ENCODE measurements at regions not wholly inside any gene's neighbourhood (a gene's known extent, or its start where the extent isn't known, plus 50 kb on each side); places are given as distances from the start of the nearest gene placed in this dataset.

DNA sequence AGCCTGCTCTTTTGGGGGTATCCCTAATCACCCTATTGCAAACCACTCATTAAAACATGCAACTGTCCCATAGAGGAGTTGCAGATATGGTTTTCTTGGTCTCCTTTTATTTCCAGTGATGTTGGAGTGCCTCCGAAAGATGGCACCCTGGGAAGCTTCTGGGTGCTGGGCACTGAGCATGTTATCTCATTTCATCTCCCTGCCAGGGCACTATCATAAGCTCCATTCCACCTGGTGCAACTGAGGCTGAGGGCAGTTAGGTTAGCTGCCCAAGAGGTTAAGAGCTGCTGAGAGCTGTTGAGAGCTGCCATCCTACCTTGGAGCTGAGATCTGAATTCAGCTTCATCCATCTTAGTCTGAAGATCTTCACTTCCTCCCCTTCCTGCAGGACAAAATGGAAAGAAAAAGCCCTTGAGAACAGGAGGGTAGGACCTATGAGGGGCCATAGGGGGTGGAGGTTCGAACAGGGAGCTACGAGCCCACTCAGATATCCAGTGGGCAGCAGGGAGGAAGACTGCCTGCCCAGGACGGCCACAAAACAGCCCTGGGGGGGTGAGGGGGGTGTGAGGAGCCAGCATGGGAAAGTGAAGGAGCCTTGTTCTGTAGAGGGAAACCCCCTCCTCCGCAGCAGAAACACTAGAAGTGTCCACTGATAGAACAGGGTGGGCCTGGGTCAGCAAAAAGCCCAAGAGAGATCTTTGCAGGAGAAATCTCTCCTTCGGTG lies 202.5 kb downstream of the ZFP36L2 start:
- Histone ChIP-seq H3K27ac (no peak overlapping the region), H3K4me1 (no peaks in the 10 kb centered on the region), H3K36me3 (ENCODE audit: control insufficient read depth, insufficient read depth, low read length) (no peaks in the 10 kb centered on the region), H3K9ac (no peak overlapping the region), H2AFZ (no peak overlapping the region), H3K27me3 (ENCODE audit: control insufficient read depth, insufficient read depth, low read length) (no peaks in the 10 kb centered on the region), H3K79me2 (no peaks in the 10 kb centered on the region), H3K9me3 (ENCODE audit: control insufficient read depth, low read length) (no peaks in the 10 kb centered on the region), H3K4me3 (ENCODE audit: low read depth, low read length) (no peak overlapping the region), H3K4me2 (ENCODE audit: low read length) (no peak overlapping the region)
- TF ChIP-seq, protein P1, sequence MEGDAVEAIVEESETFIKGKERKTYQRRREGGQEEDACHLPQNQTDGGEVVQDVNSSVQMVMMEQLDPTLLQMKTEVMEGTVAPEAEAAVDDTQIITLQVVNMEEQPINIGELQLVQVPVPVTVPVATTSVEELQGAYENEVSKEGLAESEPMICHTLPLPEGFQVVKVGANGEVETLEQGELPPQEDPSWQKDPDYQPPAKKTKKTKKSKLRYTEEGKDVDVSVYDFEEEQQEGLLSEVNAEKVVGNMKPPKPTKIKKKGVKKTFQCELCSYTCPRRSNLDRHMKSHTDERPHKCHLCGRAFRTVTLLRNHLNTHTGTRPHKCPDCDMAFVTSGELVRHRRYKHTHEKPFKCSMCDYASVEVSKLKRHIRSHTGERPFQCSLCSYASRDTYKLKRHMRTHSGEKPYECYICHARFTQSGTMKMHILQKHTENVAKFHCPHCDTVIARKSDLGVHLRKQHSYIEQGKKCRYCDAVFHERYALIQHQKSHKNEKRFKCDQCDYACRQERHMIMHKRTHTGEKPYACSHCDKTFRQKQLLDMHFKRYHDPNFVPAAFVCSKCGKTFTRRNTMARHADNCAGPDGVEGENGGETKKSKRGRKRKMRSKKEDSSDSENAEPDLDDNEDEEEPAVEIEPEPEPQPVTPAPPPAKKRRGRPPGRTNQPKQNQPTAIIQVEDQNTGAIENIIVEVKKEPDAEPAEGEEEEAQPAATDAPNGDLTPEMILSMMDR (IDR thresholded peaks at IDR 0.05) = no peak

DNA sequence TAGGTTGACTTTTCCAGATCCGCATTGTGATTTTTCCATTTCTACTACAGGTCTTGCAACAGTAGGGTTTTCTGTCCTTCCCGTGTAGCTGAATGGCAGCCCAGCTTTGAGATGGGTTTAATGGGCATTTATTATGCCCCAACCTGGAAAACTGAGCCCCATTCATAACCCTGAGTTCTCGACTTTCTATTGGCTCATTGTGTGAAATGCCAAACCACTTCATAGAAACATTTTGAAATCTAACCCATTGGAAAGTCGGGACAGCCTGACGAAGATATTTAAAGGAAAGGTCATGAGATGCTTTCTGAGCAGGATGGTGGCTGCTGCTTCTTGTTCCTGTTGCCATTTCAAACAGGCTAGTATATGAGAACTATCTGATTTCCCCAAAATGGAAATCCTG lies 203.5 kb downstream of the ZFP36L2 start:
- TF ChIP-seq, protein P1 (IDR thresholded peaks at IDR 0.05) = no peak
- Histone ChIP-seq H3K4me3 (ENCODE audit: low read depth, low read length) (no peak overlapping the region), H3K9ac (no peak overlapping the region), H3K4me2 (ENCODE audit: low read length) (no peak overlapping the region), H3K27me3 (ENCODE audit: control insufficient read depth, insufficient read depth, low read length) (no peaks in the 10 kb centered on the region), H3K9me3 (ENCODE audit: control insufficient read depth, low read length) (no peaks in the 10 kb centered on the region), H3K27ac (no peak overlapping the region), H3K79me2 (no peaks in the 10 kb centered on the region), H3K36me3 (ENCODE audit: control insufficient read depth, insufficient read depth, low read length) (no peaks in the 10 kb centered on the region), H2AFZ (no peak overlapping the region), H3K4me1 (no peaks in the 10 kb centered on the region)

DNA sequence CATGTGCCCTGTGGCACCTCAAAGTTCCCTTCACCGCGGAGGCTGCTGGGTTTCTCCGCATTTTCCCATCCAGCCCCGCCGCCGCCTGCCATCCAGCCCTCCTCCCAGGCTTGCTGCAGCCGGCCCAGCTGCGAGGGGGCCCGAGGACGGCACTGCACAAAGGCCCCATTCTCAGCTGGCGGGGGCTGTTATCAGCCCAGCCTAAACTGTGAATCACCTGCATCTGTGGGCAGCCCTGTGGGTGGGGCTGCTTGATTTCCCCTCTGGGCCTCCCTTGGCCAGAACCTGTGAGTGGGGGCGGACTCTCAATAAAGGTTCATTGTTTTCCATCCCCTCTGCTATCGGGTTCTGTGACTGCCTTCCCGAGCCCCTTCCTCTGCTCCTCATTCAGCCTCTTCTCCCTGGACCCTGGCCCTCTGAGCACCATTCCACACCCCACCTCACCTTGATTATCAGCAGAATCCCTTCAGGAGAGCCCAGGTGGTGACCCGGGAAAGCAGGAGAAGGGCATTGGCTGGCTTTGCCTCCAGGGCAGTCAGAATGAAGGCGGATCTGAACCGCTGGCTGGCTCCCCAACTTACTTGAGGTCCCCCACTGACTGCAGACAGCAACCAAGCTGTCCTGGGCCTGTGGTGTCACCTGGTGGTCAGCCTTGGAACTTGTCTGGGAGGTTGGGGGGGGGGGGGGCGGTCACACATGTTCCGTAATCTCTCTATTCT lies 204.5 kb downstream of the ZFP36L2 start:
- H3K4me3 ChIP-seq (ENCODE audit: low read depth, low read length) = no peak overlapping the region
- H3K9ac ChIP-seq = no peak overlapping the region
- H3K27me3 ChIP-seq (ENCODE audit: control insufficient read depth, insufficient read depth, low read length) = no peaks in the 10 kb centered on the region
- no peaks in the 10 kb centered on the region for H3K9me3 ChIP-seq (ENCODE audit: control insufficient read depth, low read length)
- no peak overlapping the region for H2AFZ ChIP-seq
- TF ChIP-seq, protein P1 (IDR thresholded peaks at IDR 0.05) = no peak
- no peak overlapping the region for H3K4me2 ChIP-seq (ENCODE audit: low read length)
- H3K4me1 ChIP-seq = no peaks in the 10 kb centered on the region
- H3K27ac ChIP-seq = no peak overlapping the region
- no peaks in the 10 kb centered on the region for H3K36me3 ChIP-seq (ENCODE audit: control insufficient read depth, insufficient read depth, low read length)
- H3K79me2 ChIP-seq = no peaks in the 10 kb centered on the region

DNA sequence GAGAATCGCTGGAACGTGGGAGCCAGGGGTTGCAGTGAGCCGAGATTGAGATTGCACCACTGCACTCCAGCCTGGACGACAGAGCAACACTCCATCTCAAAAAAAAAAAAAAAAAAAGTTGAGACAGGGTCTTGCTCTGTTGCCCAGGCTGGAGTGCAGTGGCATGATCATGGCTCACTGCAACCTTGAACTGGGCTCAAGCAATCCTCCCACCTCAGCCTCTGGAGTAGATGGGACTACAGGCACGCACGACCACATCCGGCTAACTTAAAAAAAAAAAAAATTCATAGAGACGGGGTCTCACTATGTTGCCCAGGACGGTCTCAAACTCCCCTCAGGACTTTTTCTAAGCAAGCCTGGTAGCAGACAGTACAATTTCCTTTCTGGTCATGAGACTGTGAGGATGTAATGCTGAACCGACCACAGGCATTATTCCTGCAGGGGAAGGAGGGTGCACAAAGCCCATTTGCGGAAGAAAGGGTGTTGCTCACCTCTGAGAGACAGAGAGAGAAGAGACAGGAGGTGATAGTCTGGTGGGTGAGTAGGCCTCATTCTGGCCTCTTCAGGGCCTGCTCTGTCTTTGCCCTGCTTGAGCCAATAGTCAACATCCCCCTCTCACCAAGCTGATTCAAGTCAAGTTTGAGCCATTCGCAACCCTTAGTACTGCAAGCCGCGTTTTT lies 205.3 kb downstream of the ZFP36L2 start:
- H3K4me1 ChIP-seq = no peaks in the 10 kb centered on the region
- no peaks in the 10 kb centered on the region for H3K27me3 ChIP-seq (ENCODE audit: control insufficient read depth, insufficient read depth, low read length)
- TF ChIP-seq, protein P1 (IDR thresholded peaks at IDR 0.05) = no peak
- H3K27ac ChIP-seq = no peak overlapping the region
- no peak overlapping the region for H2AFZ ChIP-seq
- H3K4me2 ChIP-seq (ENCODE audit: low read length) = no peak overlapping the region
- no peaks in the 10 kb centered on the region for H3K36me3 ChIP-seq (ENCODE audit: control insufficient read depth, insufficient read depth, low read length)
- H3K9ac ChIP-seq = no peak overlapping the region
- no peaks in the 10 kb centered on the region for H3K79me2 ChIP-seq
- no peak overlapping the region for H3K4me3 ChIP-seq (ENCODE audit: low read depth, low read length)
- H3K9me3 ChIP-seq (ENCODE audit: control insufficient read depth, low read length) = no peaks in the 10 kb centered on the region

Data from parathyroid adenoma (tissue), 2 donors.